ENCODE measurements at regions not wholly inside any gene's neighbourhood (a gene's known extent, or its start where the extent isn't known, plus 50 kb on each side); places are given as distances from the start of the nearest gene placed in this dataset.

GRCh38 chr21:16534408-16535101 lies 804.8 kb downstream of the USP25 start:
- peak in 52 of 58 donors; percentile 3 to 86 (median 64) for DNase-seq

GRCh38 chr21:16535102-16535422 lies 805.3 kb downstream of the USP25 start:
- DNase-seq = peak; percentile 7 to 88 (median 70)

- DNase-seq = no peak
Measured at GRCh38 chr21:16535626-16536025, 805.8 kb downstream of the USP25 start.

GRCh38 chr21:16536140-16536539 lies 806.4 kb downstream of the USP25 start:
- no peak for DNase-seq

GRCh38 chr21:16536643-16537434 lies 807.1 kb downstream of the USP25 start:
- peak in 5 of 58 donors; percentile 2 to 26 (median 11) for DNase-seq

- no peak for DNase-seq
Measured at GRCh38 chr21:16537501-16537900, 807.7 kb downstream of the USP25 start.

- DNase-seq = no peak
Measured at GRCh38 chr21:16538405-16538804, 808.6 kb downstream of the USP25 start.

- no peak for DNase-seq
Measured at GRCh38 chr21:16538936-16539440, 809.2 kb downstream of the USP25 start.

GRCh38 chr21:16540966-16541727 lies 811.4 kb downstream of the USP25 start:
- DNase-seq = no peak

- no peak for DNase-seq
Measured at GRCh38 chr21:16550118-16550517, 820.3 kb downstream of the USP25 start.

- DNase-seq = no peak
Measured at GRCh38 chr21:16550917-16551741, 821.3 kb downstream of the USP25 start.

GRCh38 chr21:16552880-16553279 lies 823.1 kb downstream of the USP25 start:
- no peak for DNase-seq

- no peak for DNase-seq
Measured at GRCh38 chr21:16554503-16554902, 824.7 kb downstream of the USP25 start.

GRCh38 chr21:16563116-16563515 lies 833.3 kb downstream of the USP25 start:
- no peak for DNase-seq

GRCh38 chr21:16563795-16564194 lies 834.0 kb downstream of the USP25 start:
- no peak for DNase-seq

- DNase-seq = no peak
Measured at GRCh38 chr21:16568244-16568643, 838.5 kb downstream of the USP25 start.

GRCh38 chr21:16568661-16569060 lies 838.9 kb downstream of the USP25 start:
- DNase-seq = no peak

- no peak for DNase-seq
Measured at GRCh38 chr21:16569679-16570078, 839.9 kb downstream of the USP25 start.

GRCh38 chr21:16570171-16570570 lies 840.4 kb downstream of the USP25 start:
- no peak for DNase-seq

GRCh38 chr21:16570856-16571255 lies 841.1 kb downstream of the USP25 start:
- no peak for DNase-seq

GRCh38 chr21:16571594-16571993 lies 841.8 kb downstream of the USP25 start:
- DNase-seq = no peak
